ENCODE measurements at regions not wholly inside any gene's neighbourhood (a gene's known extent, or its start where the extent isn't known, plus 50 kb on each side); places are given as distances from the start of the nearest gene placed in this dataset.

GRCh38 chr12:54749191-54749818 is 101.1 kb upstream of the DCD start (continued):
- TF ChIP-seq, protein P1, sequence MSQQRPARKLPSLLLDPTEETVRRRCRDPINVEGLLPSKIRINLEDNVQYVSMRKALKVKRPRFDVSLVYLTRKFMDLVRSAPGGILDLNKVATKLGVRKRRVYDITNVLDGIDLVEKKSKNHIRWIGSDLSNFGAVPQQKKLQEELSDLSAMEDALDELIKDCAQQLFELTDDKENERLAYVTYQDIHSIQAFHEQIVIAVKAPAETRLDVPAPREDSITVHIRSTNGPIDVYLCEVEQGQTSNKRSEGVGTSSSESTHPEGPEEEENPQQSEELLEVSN (IDR thresholded peaks at IDR 0.05): no peak
- TF ChIP-seq CBX5 (IDR thresholded peaks at IDR 0.05; ENCODE audit: low read depth, low read length) (no peak), CTCF (IDR thresholded peaks at IDR 0.05; ENCODE audit: control extremely low read depth in 1 of 3, insufficient read depth in 1 of 3, low read depth in 1 of 3, low read length in 3 of 3) (peak in 2 of 3 experiments; percentile 52 to 71; a peak in 2 of 4 replicates), KDM1A (IDR thresholded peaks at IDR 0.05; ENCODE audit: borderline replicate concordance, low read length) (no peak)
- TF ChIP-seq, protein P2, sequence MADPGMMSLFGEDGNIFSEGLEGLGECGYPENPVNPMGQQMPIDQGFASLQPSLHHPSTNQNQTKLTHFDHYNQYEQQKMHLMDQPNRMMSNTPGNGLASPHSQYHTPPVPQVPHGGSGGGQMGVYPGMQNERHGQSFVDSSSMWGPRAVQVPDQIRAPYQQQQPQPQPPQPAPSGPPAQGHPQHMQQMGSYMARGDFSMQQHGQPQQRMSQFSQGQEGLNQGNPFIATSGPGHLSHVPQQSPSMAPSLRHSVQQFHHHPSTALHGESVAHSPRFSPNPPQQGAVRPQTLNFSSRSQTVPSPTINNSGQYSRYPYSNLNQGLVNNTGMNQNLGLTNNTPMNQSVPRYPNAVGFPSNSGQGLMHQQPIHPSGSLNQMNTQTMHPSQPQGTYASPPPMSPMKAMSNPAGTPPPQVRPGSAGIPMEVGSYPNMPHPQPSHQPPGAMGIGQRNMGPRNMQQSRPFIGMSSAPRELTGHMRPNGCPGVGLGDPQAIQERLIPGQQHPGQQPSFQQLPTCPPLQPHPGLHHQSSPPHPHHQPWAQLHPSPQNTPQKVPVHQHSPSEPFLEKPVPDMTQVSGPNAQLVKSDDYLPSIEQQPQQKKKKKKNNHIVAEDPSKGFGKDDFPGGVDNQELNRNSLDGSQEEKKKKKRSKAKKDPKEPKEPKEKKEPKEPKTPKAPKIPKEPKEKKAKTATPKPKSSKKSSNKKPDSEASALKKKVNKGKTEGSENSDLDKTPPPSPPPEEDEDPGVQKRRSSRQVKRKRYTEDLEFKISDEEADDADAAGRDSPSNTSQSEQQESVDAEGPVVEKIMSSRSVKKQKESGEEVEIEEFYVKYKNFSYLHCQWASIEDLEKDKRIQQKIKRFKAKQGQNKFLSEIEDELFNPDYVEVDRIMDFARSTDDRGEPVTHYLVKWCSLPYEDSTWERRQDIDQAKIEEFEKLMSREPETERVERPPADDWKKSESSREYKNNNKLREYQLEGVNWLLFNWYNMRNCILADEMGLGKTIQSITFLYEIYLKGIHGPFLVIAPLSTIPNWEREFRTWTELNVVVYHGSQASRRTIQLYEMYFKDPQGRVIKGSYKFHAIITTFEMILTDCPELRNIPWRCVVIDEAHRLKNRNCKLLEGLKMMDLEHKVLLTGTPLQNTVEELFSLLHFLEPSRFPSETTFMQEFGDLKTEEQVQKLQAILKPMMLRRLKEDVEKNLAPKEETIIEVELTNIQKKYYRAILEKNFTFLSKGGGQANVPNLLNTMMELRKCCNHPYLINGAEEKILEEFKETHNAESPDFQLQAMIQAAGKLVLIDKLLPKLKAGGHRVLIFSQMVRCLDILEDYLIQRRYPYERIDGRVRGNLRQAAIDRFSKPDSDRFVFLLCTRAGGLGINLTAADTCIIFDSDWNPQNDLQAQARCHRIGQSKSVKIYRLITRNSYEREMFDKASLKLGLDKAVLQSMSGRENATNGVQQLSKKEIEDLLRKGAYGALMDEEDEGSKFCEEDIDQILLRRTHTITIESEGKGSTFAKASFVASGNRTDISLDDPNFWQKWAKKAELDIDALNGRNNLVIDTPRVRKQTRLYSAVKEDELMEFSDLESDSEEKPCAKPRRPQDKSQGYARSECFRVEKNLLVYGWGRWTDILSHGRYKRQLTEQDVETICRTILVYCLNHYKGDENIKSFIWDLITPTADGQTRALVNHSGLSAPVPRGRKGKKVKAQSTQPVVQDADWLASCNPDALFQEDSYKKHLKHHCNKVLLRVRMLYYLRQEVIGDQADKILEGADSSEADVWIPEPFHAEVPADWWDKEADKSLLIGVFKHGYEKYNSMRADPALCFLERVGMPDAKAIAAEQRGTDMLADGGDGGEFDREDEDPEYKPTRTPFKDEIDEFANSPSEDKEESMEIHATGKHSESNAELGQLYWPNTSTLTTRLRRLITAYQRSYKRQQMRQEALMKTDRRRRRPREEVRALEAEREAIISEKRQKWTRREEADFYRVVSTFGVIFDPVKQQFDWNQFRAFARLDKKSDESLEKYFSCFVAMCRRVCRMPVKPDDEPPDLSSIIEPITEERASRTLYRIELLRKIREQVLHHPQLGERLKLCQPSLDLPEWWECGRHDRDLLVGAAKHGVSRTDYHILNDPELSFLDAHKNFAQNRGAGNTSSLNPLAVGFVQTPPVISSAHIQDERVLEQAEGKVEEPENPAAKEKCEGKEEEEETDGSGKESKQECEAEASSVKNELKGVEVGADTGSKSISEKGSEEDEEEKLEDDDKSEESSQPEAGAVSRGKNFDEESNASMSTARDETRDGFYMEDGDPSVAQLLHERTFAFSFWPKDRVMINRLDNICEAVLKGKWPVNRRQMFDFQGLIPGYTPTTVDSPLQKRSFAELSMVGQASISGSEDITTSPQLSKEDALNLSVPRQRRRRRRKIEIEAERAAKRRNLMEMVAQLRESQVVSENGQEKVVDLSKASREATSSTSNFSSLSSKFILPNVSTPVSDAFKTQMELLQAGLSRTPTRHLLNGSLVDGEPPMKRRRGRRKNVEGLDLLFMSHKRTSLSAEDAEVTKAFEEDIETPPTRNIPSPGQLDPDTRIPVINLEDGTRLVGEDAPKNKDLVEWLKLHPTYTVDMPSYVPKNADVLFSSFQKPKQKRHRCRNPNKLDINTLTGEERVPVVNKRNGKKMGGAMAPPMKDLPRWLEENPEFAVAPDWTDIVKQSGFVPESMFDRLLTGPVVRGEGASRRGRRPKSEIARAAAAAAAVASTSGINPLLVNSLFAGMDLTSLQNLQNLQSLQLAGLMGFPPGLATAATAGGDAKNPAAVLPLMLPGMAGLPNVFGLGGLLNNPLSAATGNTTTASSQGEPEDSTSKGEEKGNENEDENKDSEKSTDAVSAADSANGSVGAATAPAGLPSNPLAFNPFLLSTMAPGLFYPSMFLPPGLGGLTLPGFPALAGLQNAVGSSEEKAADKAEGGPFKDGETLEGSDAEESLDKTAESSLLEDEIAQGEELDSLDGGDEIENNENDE (IDR thresholded peaks at IDR 0.05; ENCODE audit: insufficient replicate concordance, low read length): no peak
